PC-9 (cell line): ENCODE measurements at regions not wholly inside any gene's neighbourhood (a gene's known extent, or its start where the extent isn't known, plus 50 kb on each side); places are given as distances from the start of the nearest gene placed in this dataset.

Source experiments
- EZH2 ChIP-seq: fragments of 200-600 bp; sonication (generic); IDR thresholded peaks from 2 replicates; pipeline ENCODE4 v1.8.0; 2017; ENCODE audit warnings: antibody characterized with exemption, low read depth
- TF ChIP-seq, protein P1 (sequence below): fragments of 200-600 bp; sonication (generic); conservative IDR thresholded peaks from 2 replicates; pipeline ENCODE4 v1.6.1; 2017; ENCODE audit warnings: mixed run types, antibody characterized with exemption, mild to moderate bottlenecking, moderate library complexity

DNA sequence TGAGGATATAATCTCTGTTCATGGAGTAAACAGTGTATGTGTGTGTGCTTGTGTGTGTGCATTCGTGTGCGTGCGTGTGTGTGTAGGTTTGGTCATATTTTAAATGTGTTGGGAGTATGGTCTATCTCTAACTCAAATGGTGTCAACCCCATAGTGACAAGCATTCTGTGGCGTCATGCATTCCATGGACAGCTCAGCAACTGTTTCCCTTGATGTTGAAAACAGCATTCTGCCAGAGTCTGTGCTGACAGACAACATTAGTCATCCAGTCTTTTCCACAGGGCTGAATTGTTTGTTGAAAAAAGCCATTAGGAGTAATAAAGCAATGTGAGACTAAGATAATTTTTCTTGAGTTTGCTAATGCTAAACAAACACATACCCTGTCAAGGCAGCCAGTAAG is 706.6 kb downstream of the PCDH19 start:
- TF ChIP-seq, protein P1, sequence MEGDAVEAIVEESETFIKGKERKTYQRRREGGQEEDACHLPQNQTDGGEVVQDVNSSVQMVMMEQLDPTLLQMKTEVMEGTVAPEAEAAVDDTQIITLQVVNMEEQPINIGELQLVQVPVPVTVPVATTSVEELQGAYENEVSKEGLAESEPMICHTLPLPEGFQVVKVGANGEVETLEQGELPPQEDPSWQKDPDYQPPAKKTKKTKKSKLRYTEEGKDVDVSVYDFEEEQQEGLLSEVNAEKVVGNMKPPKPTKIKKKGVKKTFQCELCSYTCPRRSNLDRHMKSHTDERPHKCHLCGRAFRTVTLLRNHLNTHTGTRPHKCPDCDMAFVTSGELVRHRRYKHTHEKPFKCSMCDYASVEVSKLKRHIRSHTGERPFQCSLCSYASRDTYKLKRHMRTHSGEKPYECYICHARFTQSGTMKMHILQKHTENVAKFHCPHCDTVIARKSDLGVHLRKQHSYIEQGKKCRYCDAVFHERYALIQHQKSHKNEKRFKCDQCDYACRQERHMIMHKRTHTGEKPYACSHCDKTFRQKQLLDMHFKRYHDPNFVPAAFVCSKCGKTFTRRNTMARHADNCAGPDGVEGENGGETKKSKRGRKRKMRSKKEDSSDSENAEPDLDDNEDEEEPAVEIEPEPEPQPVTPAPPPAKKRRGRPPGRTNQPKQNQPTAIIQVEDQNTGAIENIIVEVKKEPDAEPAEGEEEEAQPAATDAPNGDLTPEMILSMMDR: no peak
- no peak for TF ChIP-seq EZH2
